NCI-H2171 (cell line): ENCODE measurements at regions not wholly inside any gene's neighbourhood (a gene's known extent, or its start where the extent isn't known, plus 50 kb on each side); places are given as distances from the start of the nearest gene placed in this dataset.

ENCODE experiments used
- DNase-seq: peaks from one replicate; lab custom pipeline; 2025; lab: John Stamatoyannopoulos, UW

- no peak for DNase-seq
These were observed 164.5 kb downstream of the SPATA31D1 start for GRCh38 chr9:82153032-82153431.

GRCh38 chr9:82154573-82154972, 166.0 kb downstream of the SPATA31D1 start:
- no peak for DNase-seq

DNA sequence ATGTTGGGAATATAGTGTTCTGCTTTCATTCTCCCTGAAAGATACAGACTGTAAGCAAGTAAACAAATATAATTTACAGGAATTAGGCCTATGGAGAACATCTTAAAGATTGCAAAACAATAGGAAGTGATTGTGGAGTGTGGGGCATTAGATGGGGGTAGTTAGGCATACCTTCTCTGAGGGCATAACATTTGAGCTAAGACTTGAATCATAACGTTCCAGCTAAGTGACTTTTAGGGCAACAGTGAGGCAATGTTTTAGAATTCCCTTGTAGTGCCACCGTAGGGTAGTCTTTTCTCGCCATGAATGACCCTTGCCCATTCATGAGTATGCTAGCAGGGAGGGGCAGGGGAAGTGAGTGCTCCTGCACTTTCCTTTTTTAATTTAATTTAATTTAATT, 173.3 kb downstream of the SPATA31D1 start:
- no peak for DNase-seq

DNA sequence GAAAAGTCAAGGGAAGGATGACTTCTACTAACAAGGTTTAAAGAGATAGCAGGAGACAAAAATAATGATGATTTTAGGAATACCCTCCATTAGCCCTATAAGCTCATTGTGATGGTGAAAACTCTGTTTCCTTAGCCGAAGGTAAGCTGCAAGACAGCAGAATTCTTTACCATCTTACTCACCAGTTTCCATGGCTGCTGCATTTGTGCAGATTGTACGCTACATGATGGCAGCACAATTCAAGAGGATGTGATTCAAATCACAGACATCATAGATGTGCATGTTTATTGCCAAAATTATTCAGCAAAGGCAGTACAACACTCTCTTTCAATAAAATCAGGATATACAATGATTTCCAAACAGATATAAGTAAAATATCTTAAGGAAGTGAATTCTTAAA, 175.6 kb downstream of the SPATA31D1 start:
- no peak for DNase-seq

DNA sequence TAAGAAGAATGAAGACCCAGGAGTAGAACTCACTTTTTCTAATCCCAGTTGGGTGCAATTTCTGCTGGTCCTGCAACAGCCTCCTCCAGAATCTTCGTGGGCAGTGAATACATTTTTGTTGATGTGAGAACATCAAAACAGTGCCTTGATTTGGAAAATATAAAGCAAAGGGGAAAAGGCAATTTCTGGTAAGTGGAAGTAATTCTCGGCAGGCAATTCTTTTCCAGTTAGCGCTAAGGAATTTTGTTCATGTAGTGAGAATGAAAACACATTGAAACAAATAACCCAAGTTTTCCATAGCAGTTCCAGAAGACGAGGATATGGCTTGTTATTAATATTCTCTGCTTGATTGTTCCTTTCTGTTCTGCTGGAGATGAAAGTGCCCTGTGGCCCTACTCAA, 178.7 kb downstream of the SPATA31D1 start:
- DNase-seq, result no peak

- DNase-seq, result no peak
These were observed 180.0 kb downstream of the SPATA31D1 start for GRCh38 chr9:82168585-82168984.

DNA sequence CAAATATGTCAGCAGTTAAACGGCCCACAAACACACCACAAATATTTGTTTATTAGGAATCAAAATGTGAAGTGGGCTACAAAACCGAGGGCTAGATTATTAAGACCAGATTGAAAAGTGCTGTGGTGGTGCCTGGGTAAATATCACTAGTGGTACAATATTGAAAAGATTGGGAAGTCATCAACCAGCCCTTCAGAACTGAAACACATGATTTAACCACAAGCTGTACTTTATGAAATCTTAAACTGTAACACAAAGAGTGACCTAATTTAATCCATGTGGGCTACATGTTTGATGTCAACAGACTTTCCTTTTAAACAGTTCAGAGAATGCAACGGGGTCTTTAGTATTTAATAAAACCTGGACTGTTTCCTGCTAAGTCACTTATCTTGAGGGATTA, 182.3 kb downstream of the SPATA31D1 start:
- DNase-seq, result no peak

DNA sequence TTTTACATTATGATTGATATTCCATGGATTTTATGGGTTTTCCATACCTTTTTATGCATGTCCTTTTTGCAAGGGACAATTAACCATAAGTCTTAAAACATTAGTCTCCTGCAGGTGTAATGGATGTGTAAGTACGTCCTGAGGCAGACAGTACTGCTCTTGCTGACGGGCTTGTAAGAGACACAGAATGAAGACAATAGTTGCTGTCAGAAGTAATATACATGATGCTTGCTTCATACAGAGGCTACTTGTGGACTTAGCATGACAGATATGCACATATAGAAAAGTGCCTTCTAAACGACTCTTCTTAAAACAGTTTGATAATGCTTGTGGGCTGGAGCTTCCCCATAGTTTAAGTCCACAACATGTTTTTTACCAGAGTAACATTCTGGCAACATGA, 182.7 kb downstream of the SPATA31D1 start:
- no peak for DNase-seq

DNA sequence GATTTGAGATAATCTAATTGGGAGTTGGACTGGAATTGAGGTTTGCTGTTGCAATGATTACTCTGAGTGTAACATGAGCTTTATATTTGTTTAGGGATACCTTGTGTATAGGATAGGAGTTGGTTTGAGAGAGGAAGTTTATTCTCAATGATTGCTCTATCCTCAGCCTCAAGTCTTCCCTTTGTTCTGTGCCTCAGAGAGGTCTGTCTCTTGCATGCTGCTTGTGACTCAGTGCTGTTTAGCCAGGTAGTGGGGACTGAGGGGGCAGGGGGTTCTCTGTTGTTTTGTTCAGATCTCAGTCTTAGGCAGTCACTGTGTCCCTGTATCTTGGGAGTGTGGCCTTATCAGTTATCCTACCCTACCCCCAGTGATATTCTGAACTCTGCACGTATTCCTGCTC, 192.1 kb downstream of the SPATA31D1 start:
- DNase-seq, result no peak

DNA sequence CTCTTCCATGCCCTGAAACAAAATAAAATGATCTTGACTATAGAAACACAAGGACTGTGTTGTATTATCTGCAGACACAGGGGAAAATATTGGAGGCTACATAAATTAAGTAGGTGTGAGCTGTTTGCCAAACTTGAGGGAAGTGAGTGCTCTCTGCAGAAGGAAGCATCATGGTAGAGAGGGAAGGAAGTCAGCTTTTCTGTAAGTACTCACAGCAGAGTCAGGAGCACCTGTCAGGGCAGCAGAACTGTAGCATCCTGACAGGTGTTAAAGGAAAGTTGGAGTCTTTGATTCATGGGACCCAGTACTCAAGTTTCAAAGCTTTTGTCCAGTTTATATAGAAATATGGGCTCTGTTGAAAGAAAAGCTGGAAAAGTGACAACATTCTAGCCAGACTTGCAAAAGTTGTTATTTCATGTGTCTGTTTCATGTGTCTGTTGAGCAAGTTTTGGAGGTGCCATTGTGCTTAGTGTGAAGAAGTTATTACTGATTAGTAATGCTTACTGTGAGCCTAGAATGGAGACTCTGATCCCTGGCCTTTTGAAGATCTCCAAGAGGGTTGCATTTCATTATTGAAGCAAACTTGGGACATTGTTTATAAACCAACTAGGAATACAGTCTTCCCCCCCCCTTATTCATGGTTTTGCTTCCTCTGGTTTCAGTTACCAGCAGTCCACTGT, 194.7 kb downstream of the SPATA31D1 start:
- DNase-seq, result no peak

DNA sequence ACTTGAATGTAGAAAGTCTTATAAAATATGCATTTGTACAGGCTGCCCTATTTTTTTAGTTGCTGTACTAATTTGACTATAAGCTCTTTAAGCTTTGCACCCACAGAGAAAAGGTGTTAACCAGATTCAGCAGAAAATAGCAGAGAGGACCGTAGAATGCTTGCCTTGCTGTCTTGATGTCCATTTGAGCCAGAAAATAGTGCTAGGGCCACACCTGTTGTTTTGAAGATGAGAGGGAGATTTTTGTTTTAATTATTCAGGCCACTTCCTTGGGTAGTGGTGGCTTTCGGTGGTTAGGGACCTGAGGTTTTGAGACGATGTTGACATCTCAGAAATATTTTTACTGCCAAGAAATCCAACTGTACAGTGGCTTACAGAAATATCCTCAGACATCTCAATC, 196.0 kb downstream of the SPATA31D1 start:
- no peak for DNase-seq

- DNase-seq, result no peak
These were observed 200.2 kb downstream of the SPATA31D1 start for GRCh38 chr9:82188817-82189216.

- DNase-seq, result no peak
These were observed 202.7 kb downstream of the SPATA31D1 start for GRCh38 chr9:82191082-82191770.

DNA sequence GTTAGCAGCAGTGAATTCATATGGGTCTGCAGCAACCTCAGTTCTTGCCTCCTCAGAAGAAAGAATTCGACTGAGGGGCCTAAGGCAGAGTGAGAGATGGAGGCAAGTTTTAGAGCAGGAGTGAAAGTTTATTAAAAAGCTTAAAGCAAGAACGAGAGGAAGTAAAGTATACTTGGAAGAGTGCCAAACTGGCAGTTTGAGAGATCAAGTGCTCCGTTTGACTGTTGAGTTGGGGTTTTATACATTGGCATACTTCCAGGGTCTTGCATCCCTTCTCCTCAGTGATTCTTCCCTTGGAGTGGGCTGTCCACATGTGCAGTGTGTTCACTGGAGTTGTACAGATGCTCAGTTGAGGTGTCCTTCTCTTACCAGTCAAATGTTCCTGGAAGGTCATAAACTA, 203.6 kb downstream of the SPATA31D1 start:
- no peak for DNase-seq

DNA sequence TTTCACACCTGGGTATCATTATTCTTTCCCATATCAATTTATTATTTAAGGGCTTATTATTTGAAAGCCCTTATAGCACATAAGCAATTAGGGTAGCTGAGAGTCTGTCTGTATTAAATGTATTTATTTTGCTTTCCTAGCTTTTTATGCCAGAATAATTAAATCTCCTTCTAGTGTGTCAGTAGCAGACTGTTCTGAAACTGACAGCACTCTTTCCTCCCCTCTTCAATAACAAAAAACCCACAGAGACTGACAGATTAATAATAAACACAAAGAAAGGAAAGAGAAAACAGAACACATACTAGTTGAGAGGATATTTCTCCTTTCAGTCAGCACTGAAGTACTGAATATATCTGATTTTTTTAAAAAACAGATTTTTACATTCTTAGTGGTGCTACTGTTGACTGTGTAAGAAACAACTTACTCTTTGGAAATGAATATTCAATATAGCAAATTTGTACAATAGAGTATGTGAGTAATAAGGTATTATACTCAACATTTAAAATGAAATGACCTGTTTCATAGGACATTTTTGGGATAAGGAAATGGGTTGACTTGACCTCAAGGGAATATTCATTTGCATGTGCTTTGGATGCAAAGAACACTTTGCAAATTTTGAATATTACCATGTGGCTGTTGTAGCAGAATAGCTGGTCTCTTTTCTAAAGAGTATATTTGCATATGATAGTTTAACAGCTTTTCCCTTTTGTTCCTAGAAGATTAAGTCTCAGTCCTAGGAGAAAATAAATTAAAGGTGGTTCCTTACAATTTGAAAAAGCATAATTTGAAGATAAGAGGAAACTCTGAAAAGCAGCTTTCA, 208.3 kb downstream of the SPATA31D1 start:
- DNase-seq, result no peak

- DNase-seq, result no peak
These were observed 212.6 kb downstream of the SPATA31D1 start for GRCh38 chr9:82201196-82201595.

DNA sequence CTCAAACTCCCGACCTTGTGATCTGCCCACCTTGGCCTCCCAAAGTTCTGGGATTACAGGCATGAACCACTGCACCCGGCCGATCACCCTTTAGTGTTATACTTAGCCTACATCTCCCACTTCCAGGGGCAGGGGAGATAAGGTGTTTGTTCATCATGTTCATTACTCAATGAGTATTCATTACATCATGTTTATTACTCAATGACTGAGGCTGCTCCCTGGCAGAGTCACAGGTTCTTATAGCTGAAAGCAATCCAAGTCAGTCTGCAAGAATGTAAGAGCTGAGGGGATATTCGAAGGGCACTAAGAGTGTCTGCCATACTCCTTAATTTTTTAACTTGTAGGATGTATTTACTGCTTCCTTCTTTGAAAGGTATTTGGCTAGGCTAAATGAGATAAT, 214.2 kb downstream of the SPATA31D1 start:
- DNase-seq, result no peak

DNA sequence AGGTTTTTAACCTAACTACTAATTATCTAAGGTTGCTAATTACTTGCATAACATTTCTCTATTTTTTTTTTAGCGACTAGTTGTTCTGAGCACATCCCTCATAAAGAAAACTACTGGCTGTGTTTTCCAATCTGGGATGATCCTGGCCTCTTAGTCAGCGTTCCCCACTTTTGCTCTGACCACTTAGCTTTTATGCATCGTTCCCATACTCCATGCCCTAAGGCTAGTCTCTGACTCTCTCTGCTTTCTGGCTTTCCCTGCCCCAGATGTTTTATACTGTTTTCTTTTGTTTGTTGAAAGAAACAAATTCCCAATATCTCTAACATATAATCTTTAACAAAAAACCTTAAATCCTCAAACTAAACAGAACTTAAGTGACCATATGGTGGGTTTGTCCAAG, 217.9 kb downstream of the SPATA31D1 start:
- no peak for DNase-seq

DNA sequence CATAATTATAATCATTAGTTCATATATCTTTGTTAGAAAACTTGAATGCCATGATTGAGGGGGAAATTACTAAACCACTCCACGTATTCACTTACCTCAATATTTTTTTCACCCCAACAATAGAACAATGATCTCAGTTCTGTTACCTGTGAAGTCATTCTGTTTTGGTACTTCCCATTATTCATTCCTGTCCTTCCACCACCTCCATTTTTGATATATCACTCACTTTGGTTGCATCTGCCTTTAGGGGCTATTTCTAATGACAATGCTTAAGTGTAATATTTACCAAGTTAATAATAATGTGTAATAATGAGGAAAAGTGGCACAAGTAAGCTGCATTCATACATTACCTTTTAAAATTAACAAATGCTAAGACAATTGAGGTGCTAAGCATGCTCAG, 218.4 kb downstream of the SPATA31D1 start:
- DNase-seq, result no peak

DNA sequence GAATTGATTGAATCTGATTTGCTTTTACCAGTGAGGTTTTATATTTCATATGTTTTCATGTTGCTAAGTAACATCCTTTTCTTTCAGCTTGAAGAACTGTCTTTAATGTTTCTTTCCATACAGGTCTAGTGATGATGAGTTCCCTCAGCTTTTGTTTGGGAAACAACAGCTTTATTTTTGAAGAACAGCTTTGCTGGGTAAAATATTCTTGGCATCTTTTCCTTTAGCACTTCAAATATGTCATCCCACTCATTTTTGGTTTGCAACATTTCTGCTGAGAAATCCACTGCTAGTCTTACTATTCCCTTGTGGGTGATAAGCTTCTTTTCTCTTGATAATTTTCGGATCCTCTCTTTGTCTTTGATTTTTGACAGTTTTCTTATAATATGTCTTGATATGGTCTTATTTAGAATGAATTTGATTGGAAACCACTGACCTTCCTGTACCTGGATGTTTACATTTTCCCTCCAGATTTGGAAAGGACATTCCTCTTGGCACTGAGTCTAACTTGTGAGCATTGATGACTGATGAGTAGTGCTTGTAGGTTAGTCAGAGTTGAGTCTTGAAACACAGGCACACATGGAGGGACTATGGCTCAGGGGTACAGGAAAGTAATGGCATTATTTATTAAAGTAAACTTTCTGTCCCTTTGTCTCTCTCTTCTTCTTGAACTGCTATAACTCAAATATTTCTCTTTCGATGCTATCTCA, 220.3 kb downstream of the SPATA31D1 start:
- no peak for DNase-seq

GRCh38 chr9:82209797-82210470, 221.4 kb downstream of the SPATA31D1 start:
- DNase-seq, result no peak

DNA sequence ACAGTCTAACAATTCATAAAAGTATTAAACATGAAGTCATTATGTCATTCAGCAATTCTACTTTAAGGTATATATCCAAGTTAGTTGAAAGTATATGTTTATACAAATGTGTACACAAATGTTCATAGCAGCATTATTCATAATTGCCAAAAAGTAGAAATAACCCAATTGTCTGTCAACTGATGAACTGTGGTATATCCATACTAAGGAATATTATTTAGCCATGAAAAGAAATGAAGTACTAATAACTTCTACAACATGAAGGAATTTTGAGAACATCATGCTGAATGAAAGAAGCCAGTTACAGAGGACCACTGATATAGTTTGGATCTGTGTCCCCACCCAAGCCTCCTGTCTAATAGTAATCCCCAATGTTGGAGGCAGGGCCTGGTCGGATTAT, 224.3 kb downstream of the SPATA31D1 start:
- DNase-seq, result no peak
